MM.1S (cell line): ENCODE measurements at regions not wholly inside any gene's neighbourhood (a gene's known extent, or its start where the extent isn't known, plus 50 kb on each side); places are given as distances from the start of the nearest gene placed in this dataset.

Experiments used
- DNase-seq: peaks from one replicate; pipeline ENCODE4 v3.0.0-alpha.2; 2015
- H2AFZ ChIP-seq: fragments of 300-600 bp; sonication (generic); 2 replicates; pipeline ENCODE4 v1.6.0; 2016; ENCODE audit warnings: antibody characterized with exemption, low read length
- H3F3A ChIP-seq: fragments of 300-600 bp; sonication (generic); 2 replicates; pipeline ENCODE4 v1.6.1; 2016; ENCODE audit warnings: mild to moderate bottlenecking, antibody characterized with exemption, low read length, moderate library complexity, mixed read lengths; ENCODE audit not compliant: insufficient read depth
- H3K27ac ChIP-seq: fragments of 300-600 bp; sonication (generic); 2 replicates; pipeline ENCODE4 v1.5.1; 2016; ENCODE audit warnings: mild to moderate bottlenecking, low read length
- H3K27me3 ChIP-seq: fragments of 300-600 bp; sonication (generic); replicated peaks from 2 replicates; pipeline ENCODE4 v1.6.0; 2016; ENCODE audit warnings: low read length; ENCODE audit not compliant: insufficient read depth
- H3K36me3 ChIP-seq: fragments of 300-600 bp; sonication (generic); replicated peaks from 2 replicates; pipeline ENCODE4 v1.6.1; 2016; ENCODE audit warnings: mild to moderate bottlenecking, low read length, mixed read lengths; ENCODE audit not compliant: insufficient read depth
- H3K4me1 ChIP-seq: fragments of 300-600 bp; sonication (generic); 2 replicates; pipeline ENCODE4 v1.6.1; 2016; ENCODE audit warnings: low read length, mixed read lengths
- H3K4me2 ChIP-seq: fragments of 300-600 bp; sonication (generic); 2 replicates; pipeline ENCODE4 v1.6.0; 2016; ENCODE audit warnings: low read depth, low read length
- H3K4me3 ChIP-seq: fragments of 300-600 bp; sonication (generic); 2 replicates; pipeline ENCODE4 v1.5.1; 2016; ENCODE audit warnings: low read length, mixed read lengths
- H3K79me2 ChIP-seq: fragments of 300-600 bp; sonication (generic); 2 replicates; pipeline ENCODE4 v1.6.1; 2016; ENCODE audit warnings: mixed run types, low read length, mixed read lengths
- H3K9ac ChIP-seq: fragments of 300-600 bp; sonication (generic); 2 replicates; pipeline ENCODE4 v1.6.1; 2016; ENCODE audit warnings: low read length, mixed read lengths
- H3K9me2 ChIP-seq: fragments of 300-600 bp; sonication (generic); replicated peaks from 2 replicates; pipeline ENCODE4 v1.6.1; 2016; ENCODE audit warnings: mild to moderate bottlenecking, low read length, mixed read lengths; ENCODE audit not compliant: insufficient read depth
- H3K9me3 ChIP-seq: fragments of 300-600 bp; sonication (generic); replicated peaks from 2 replicates; pipeline ENCODE4 v1.6.1; 2016; ENCODE audit warnings: mild to moderate bottlenecking, low read length, mixed read lengths; ENCODE audit not compliant: insufficient read depth
- H4K20me1 ChIP-seq: fragments of 300-600 bp; sonication (generic); 2 replicates; pipeline ENCODE4 v1.6.1; 2016; ENCODE audit warnings: mild to moderate bottlenecking, low read length, moderate library complexity, mixed read lengths; ENCODE audit not compliant: insufficient read depth
- EZH2 ChIP-seq: fragments of 300-600 bp; sonication (generic); optimal IDR thresholded peaks from 2 replicates; pipeline ENCODE3; 2017; ENCODE audit warnings: low read depth, mild to moderate bottlenecking, antibody characterized with exemption, low read length, mixed read lengths
- EZH2phosphoT487 ChIP-seq: fragments of 300-600 bp; sonication (generic); IDR thresholded peaks from 2 replicates; pipeline ENCODE4 v1.6.1; 2018; ENCODE audit warnings: antibody characterized with exemption, low read length
- TF ChIP-seq, protein P1 (sequence below): fragments of 300-600 bp; sonication (generic); IDR thresholded peaks from 2 replicates; pipeline ENCODE4 v1.5.1; 2016; ENCODE audit warnings: antibody characterized with exemption, low read length, mixed read lengths

DNA sequence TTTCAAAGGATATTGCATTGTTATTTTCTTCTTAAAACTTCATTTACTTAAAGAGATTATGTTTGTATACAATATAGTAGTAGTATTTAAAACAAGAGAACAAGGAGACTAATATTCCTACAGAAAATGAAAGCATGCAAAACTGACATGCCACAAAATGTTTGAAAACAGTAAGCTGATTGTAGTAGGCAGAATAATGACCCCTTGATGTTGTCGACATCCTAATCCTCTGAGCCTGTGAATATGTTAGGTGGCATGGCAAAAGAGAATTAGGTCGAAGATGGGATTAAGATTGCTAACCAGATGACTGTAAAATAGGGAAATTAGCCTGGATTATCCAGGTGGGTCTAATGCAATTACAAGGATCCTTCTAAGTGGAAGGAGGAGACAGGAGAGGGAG is 522.2 kb upstream of the NR3C2 start:
- H3K9ac ChIP-seq: no peak overlapping the region
- no peak for DNase-seq
- no peaks in the 10 kb centered on the region for H3K36me3 ChIP-seq
- no peaks in the 10 kb centered on the region for H3K9me3 ChIP-seq
- H4K20me1 ChIP-seq: no peaks in the 10 kb centered on the region
- H3K27me3 ChIP-seq: no peaks in the 10 kb centered on the region
- no peaks in the 10 kb centered on the region for H3F3A ChIP-seq
- no peak overlapping the region for H3K27ac ChIP-seq
- no peak overlapping the region for H3K4me3 ChIP-seq
- no peak overlapping the region for H2AFZ ChIP-seq
- no peaks in the 10 kb centered on the region for H3K79me2 ChIP-seq
- H3K9me2 ChIP-seq: no peaks in the 10 kb centered on the region
- no peaks in the 10 kb centered on the region for H3K4me1 ChIP-seq
- TF ChIP-seq EZH2 (no peak), EZH2phosphoT487 (no peak)
- TF ChIP-seq, protein P1, sequence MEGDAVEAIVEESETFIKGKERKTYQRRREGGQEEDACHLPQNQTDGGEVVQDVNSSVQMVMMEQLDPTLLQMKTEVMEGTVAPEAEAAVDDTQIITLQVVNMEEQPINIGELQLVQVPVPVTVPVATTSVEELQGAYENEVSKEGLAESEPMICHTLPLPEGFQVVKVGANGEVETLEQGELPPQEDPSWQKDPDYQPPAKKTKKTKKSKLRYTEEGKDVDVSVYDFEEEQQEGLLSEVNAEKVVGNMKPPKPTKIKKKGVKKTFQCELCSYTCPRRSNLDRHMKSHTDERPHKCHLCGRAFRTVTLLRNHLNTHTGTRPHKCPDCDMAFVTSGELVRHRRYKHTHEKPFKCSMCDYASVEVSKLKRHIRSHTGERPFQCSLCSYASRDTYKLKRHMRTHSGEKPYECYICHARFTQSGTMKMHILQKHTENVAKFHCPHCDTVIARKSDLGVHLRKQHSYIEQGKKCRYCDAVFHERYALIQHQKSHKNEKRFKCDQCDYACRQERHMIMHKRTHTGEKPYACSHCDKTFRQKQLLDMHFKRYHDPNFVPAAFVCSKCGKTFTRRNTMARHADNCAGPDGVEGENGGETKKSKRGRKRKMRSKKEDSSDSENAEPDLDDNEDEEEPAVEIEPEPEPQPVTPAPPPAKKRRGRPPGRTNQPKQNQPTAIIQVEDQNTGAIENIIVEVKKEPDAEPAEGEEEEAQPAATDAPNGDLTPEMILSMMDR: no peak
- no peak overlapping the region for H3K4me2 ChIP-seq

DNA sequence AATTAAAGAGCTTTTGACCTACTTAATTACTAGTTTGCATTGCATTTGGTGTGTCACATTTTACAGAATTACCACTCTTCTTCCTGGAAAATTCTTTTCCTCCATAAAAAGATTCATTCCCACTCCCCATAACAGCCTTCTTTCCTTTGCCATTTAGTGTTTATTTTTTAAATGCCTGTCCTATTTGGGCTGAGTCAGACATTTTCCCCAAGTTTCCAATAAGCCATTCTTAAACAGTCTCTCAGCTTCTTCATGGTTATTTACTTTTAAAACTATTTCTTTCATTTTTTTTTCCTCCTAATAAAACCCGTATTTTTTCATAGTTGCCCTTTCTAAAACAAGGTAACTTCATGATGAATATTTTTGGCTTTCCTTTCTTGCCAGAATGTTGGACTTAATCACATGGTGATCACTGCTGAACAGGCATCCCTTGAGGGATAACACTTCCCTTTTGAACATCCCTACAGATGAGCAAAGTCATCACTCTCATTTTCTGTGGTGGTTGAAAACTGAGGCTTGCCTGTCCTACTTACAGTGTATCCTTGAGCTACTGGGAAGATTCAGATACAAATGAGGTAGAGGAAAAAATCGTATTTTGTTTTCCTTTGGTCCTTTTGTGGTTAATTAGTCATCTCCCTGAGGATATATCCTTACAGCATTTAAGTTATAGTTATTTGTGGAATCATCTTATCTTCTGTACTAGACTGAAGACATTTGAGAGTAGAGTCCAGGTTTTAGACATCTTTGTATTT is 520.5 kb upstream of the NR3C2 start:
- Histone ChIP-seq H3K9me2 (no peaks in the 10 kb centered on the region), H3K79me2 (no peaks in the 10 kb centered on the region), H3K4me3 (no peak overlapping the region), H3F3A (no peaks in the 10 kb centered on the region), H3K27ac (no peak overlapping the region), H3K36me3 (no peaks in the 10 kb centered on the region), H3K4me2 (no peak overlapping the region), H4K20me1 (no peaks in the 10 kb centered on the region), H3K4me1 (no peaks in the 10 kb centered on the region), H3K9ac (no peak overlapping the region), H2AFZ (no peak overlapping the region), H3K27me3 (no peaks in the 10 kb centered on the region), H3K9me3 (no peaks in the 10 kb centered on the region)
- DNase-seq: no peak
- no peak for TF ChIP-seq EZH2phosphoT487
- TF ChIP-seq, protein P1: no peak
- no peak for TF ChIP-seq EZH2

DNA sequence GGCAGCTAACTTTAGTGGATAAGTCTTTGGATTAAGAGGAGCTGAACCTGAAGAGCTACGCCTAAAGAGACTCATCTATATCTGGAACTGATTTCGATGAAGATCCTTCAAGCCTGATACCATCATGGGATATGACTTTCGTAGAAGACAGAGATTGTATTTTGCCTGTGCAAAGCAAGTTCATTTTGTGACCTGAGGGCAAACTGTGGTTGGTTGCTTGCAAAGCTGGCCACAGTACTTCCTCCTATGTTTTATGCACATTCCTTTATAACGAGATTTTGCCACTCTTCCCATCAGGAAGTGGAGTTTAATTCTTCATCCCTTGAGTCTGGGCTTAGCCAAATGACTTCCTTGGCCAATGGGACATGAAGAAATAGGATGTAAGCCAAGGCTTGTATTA is 519.3 kb upstream of the NR3C2 start:
- H2AFZ ChIP-seq: no peak overlapping the region
- H3K36me3 ChIP-seq: no peaks in the 10 kb centered on the region
- no peaks in the 10 kb centered on the region for H4K20me1 ChIP-seq
- H3K4me3 ChIP-seq: no peak overlapping the region
- no peak overlapping the region for H3K27ac ChIP-seq
- H3K4me2 ChIP-seq: no peak overlapping the region
- no peak for DNase-seq
- no peaks in the 10 kb centered on the region for H3K79me2 ChIP-seq
- H3K27me3 ChIP-seq: no peaks in the 10 kb centered on the region
- H3K9me2 ChIP-seq: no peaks in the 10 kb centered on the region
- no peak for TF ChIP-seq EZH2phosphoT487
- no peaks in the 10 kb centered on the region for H3K4me1 ChIP-seq
- no peak overlapping the region for H3K9ac ChIP-seq
- H3K9me3 ChIP-seq: no peaks in the 10 kb centered on the region
- H3F3A ChIP-seq: no peaks in the 10 kb centered on the region

DNA sequence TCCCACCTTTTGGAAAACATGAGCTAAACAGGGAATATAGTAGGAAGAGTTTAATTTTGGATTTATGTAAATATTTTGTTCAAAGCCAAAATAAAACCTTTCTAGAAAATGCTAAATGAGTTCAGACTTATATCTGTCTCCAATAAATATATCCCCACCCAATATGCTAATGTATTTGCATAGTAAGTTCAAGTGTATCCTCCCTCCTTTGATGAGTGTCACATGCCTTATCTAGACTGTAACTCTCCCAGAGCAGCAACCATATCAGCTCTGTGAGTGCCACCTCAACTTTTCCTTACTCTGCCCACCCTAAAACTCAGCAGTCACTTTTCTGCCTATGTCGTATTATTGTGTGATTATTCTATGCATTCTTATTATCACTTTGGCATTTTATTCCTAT is 516.1 kb upstream of the NR3C2 start:
- Histone ChIP-seq H3K4me2 (no peak overlapping the region), H4K20me1 (no peaks in the 10 kb centered on the region), H3K27ac (no peak overlapping the region), H3K79me2 (no peaks in the 10 kb centered on the region), H3F3A (no peaks in the 10 kb centered on the region), H3K9me3 (no peaks in the 10 kb centered on the region), H2AFZ (no peak overlapping the region), H3K27me3 (no peaks in the 10 kb centered on the region), H3K9me2 (no peaks in the 10 kb centered on the region), H3K4me1 (no peaks in the 10 kb centered on the region), H3K9ac (no peak overlapping the region), H3K4me3 (no peak overlapping the region), H3K36me3 (no peaks in the 10 kb centered on the region)
- DNase-seq: no peak
- TF ChIP-seq, protein P1: no peak
- TF ChIP-seq EZH2 (no peak), EZH2phosphoT487 (no peak)
